ENCODE measurements at regions not wholly inside any gene's neighbourhood (a gene's known extent, or its start where the extent isn't known, plus 50 kb on each side); places are given as distances from the start of the nearest gene placed in this dataset.

GRCh38 chr4:181030961-181031360 lies 1212.2 kb upstream of the TENM3 start:
- WGBS (ENCODE audit: insufficient coverage, insufficient replicate concordance, low lambda C conversion rate, missing lambda C conversion rate), result 41% methylated on average over 7 of the region's 7 CpGs
- no peak overlapping the region for H3K4me3 ChIP-seq
- no peaks in the 10 kb centered on the region for H3K79me2 ChIP-seq (ENCODE audit: control insufficient read depth, insufficient read depth, low read length)
- no peaks in the 10 kb centered on the region for H4K20me1 ChIP-seq (ENCODE audit: control insufficient read depth, insufficient read depth)
- no peak overlapping the region for H2AFZ ChIP-seq (ENCODE audit: control insufficient read depth, low read depth, low read length)
- no peak overlapping the region for H3K9ac ChIP-seq (ENCODE audit: control insufficient read depth, insufficient read depth, low read length)
- ATAC-seq (no peak), DNase-seq (ENCODE audit: low read depth, low spot score) (no peak), FAIRE-seq (no peak)
- no peaks in the 10 kb centered on the region for H3K27me3 ChIP-seq (replicated peaks in 1 of 2; ENCODE audit: control insufficient read depth in 2 of 2, insufficient read depth in 2 of 2, low read length in 1 of 2)
- no peak for TF ChIP-seq SRF (IDR thresholded peaks at IDR 0.05; ENCODE audit: low read depth in 2 of 2, low read length in 2 of 2)
- no peak for TF ChIP-seq LARP7 (IDR thresholded peaks at IDR 0.05)
- TF ChIP-seq TBL1XR1 (IDR thresholded peaks at IDR 0.05; ENCODE audit: low read depth, low read length), result no peak
- no peak for TF ChIP-seq MTA2 (IDR thresholded peaks at IDR 0.05; ENCODE audit: low read depth)
- TF ChIP-seq SUZ12 (IDR thresholded peaks at IDR 0.05; ENCODE audit: unreplicated experiment), result no peak
- TF ChIP-seq YBX1 (IDR thresholded peaks at IDR 0.05), result no peak
- no peak for TF ChIP-seq POLR2AphosphoS5 (IDR thresholded peaks at IDR 0.05; ENCODE audit: low read length)
- no peak for TF ChIP-seq HDGF (IDR thresholded peaks at IDR 0.05)
- TF ChIP-seq, protein P1, sequence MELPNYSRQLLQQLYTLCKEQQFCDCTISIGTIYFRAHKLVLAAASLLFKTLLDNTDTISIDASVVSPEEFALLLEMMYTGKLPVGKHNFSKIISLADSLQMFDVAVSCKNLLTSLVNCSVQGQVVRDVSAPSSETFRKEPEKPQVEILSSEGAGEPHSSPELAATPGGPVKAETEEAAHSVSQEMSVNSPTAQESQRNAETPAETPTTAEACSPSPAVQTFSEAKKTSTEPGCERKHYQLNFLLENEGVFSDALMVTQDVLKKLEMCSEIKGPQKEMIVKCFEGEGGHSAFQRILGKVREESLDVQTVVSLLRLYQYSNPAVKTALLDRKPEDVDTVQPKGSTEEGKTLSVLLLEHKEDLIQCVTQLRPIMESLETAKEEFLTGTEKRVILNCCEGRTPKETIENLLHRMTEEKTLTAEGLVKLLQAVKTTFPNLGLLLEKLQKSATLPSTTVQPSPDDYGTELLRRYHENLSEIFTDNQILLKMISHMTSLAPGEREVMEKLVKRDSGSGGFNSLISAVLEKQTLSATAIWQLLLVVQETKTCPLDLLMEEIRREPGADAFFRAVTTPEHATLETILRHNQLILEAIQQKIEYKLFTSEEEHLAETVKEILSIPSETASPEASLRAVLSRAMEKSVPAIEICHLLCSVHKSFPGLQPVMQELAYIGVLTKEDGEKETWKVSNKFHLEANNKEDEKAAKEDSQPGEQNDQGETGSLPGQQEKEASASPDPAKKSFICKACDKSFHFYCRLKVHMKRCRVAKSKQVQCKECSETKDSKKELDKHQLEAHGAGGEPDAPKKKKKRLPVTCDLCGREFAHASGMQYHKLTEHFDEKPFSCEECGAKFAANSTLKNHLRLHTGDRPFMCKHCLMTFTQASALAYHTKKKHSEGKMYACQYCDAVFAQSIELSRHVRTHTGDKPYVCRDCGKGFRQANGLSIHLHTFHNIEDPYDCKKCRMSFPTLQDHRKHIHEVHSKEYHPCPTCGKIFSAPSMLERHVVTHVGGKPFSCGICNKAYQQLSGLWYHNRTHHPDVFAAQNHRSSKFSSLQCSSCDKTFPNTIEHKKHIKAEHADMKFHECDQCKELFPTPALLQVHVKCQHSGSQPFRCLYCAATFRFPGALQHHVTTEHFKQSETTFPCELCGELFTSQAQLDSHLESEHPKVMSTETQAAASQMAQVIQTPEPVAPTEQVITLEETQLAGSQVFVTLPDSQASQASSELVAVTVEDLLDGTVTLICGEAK (IDR thresholded peaks at IDR 0.05; ENCODE audit: borderline replicate concordance), result no peak
- H3K36me3 ChIP-seq (ENCODE audit: control insufficient read depth in 2 of 2, insufficient read depth in 2 of 2, low read length in 1 of 2), result no peaks in the 10 kb centered on the region
- H3K4me2 ChIP-seq (ENCODE audit: control insufficient read depth, insufficient read depth), result no peak overlapping the region
- no peaks in the 10 kb centered on the region for H3K9me3 ChIP-seq (replicated peaks; ENCODE audit: control insufficient read depth, insufficient read depth, low read length)
- POLR2A ChIA-PET, result no interaction called here
- BruUV-seq (replicated peaks), result no TSS peak
- H3K4me1 ChIP-seq (ENCODE audit: control insufficient read depth, insufficient read depth, low read length), result no peaks in the 10 kb centered on the region
- intact Hi-C loops (cut with micrococcal nuclease; ENCODE audit: unreplicated experiment) (no loop called here), in situ Hi-C loops (cut with MboI) (no loop called here)
- SMC1A ChIA-PET (ENCODE audit: uncharacterized antibody, unreplicated experiment), result no interaction called here
- no peak overlapping the region for H3K27ac ChIP-seq (ENCODE audit: control insufficient read depth, insufficient read depth)
- RAD21 ChIA-PET (ENCODE audit: unreplicated experiment), result no interaction called here
- CTCF ChIA-PET, result no interaction called here

Data from GM12878 (cell line).